COR-L47 (cell line): ENCODE measurements at regions not wholly inside any gene's neighbourhood (a gene's known extent, or its start where the extent isn't known, plus 50 kb on each side); places are given as distances from the start of the nearest gene placed in this dataset.
"Not testable (repeated sequence)": the region's sequence is repeated elsewhere in the genome, so short reads cannot be mapped to it uniquely, and the experiment has no call there.

Source experiments
- DNase-seq: peaks from one replicate; lab custom pipeline; 2025; lab: John Stamatoyannopoulos, UW

DNA sequence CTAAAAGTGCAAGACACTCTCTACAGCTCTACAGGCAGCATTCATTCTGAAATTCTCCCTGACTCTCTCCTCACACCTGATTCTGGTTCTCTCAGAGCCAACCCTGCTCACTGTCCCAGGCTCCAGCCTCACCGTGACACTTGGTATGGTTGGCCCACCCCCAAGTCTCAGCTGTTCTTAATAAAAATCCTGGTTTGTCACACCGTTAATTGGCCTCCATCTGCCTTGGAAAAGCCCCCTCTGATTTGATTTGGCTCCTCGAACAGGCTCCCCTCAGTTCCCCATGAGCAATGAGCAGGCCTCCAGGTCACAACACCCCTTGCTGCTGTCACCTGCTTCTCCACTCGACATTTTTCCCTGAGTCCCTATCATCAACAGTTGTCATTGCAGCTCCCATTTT is 507.3 kb upstream of the AUTS2 start:
- DNase-seq: no peak

DNA sequence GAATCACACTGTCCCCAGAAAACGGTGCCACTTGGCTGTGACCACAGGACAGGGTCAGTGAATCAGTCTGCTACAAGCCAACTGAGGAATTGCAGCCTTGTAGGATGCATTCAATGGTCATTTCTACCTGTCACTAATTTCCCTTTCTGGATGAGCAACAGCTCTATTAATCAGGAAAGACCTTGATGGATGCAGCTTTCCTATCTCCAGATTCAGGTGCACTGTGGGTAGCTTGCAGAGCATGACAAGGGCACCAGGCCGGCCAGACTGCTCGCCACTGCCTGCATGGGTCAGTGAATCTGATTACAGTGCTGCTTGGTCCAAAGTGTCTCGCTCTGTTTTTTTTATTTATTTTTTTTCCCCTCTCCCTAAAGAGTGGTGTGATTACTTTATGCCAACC is 506.8 kb upstream of the AUTS2 start:
- DNase-seq: no peak

DNA sequence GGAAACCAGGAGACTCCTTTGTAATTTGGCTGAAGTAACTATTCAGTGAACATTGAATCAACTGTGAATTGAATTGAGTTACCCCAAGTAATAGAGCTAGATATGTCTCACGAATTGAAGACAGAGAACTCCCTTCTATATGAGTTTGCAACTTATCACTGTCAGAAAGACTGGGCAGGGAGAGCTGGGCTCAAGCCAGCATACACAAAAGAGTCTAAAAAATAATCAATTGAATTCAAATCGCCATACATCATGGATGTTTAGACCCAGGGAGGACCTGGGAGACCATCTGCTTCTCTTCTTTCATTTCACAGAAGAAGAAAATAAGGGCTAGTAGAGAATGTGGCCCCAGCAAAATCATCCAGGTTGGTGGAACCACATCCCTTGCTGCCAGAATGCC is 503.1 kb upstream of the AUTS2 start:
- no peak for DNase-seq

DNA sequence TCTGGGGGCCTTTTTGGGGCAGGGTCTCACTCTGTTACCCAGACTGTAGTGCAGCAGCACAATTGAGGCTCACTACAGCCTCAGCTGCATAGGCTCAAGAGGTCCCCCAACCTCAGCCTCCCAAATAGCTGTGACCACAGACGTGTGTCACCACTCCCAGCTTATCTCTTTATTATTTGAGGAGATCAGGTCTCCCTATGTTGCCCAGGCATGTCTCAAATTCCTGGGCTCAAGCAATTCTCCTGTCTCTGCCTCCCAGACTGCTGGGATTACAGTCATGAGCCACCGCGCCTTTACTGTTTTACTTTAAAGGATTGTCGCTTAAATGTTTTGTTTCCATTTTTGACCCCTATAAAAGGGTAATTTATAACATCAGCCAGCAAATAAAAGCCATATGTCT is 502.6 kb upstream of the AUTS2 start:
- no peak for DNase-seq

DNA sequence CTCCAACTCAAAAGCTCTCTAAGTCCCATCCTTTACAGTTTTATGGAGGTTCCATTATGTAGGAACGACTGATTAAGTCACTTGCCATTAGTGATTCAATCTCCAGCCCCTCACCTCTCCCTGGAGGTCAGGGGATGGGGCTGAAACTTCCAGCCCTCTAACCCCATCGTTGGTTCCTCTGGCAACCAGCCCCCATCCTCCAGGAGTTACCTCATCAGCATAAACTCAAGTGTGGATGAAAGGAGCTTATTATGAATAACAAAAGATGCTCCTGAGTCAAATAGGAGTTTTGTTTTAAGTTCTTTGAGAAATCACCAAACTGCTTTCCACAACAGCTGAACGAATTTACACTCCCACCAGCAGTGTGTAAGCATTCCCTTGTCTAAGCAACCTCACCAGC is 494.3 kb upstream of the AUTS2 start:
- no peak for DNase-seq

DNA sequence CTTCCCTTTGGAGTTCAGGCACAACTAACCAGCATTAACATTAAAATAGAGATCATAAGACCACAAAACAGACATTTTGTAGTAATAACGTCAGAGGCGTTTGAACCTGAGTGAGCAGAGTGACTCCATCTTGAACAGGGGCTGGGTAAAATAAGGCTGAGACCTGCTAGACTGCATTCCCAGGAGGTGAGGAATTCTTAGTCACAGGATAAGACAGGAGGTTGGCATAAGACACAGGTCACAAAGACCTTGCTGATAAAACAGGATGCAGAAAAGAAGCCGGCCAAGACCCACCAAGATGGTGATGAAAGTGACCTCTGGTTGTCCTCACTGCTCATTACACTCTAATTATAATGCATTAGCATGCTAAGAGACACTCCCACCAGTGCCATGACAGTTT is 493.2 kb upstream of the AUTS2 start:
- no peak for DNase-seq

DNA sequence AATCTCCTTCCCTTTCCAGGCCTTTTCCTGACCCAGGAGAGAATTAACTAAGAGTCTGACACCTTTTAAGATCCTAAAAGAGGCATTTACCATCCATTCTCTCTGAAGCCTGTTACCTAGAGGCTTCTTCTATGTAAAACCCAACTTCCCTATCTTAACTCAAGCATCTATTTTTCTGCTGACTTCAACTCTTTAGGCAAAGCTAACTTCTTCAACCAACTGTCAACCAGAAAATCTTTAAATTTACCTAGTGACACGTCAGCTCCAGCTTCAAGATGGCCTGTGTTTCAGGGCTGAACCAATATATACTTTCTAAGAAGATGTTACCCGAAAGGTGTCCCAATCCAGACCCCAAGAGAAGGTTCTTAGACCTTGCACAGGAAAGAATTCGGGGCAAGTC is 492.3 kb upstream of the AUTS2 start:
- no peak for DNase-seq

DNA sequence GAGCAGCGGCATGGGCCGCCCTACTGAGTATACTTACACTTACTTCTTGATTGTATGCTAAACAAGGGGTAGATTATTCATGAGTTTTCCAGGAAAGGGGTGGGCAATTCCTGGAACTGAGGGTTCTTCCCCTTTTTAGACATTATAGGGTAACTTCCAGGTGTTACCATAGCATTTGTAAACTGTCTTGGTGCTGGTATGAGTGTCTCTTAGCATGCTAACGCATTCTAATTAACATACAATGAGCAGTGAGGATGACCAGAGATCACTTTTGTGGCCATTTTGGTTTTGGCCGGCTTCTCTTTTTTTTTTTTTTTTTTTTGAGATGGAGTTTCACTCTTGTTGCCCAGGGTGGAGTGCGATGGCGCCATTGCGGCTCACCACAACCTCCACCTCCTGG is 491.8 kb upstream of the AUTS2 start:
- DNase-seq: not testable (repeated sequence)

DNA sequence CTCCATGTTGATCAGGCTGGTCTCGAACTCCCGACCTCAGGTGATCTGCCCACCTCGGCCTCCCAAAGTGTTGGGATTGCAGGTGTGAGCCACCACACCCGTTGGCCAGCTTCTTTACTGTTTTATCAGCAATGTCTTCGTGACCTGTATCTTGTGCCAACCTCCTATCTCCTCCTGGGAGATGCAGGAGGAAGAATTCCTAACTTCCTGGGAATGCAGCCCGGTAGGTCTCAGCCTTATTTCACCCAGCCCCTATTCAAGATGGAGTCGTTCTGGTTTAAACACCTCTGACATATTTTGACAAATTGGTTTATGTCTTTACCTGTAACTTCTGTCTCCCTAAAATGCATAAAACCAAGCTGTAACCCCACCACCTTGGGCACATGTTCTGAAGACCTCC is 491.3 kb upstream of the AUTS2 start:
- DNase-seq: not testable (repeated sequence)

DNA sequence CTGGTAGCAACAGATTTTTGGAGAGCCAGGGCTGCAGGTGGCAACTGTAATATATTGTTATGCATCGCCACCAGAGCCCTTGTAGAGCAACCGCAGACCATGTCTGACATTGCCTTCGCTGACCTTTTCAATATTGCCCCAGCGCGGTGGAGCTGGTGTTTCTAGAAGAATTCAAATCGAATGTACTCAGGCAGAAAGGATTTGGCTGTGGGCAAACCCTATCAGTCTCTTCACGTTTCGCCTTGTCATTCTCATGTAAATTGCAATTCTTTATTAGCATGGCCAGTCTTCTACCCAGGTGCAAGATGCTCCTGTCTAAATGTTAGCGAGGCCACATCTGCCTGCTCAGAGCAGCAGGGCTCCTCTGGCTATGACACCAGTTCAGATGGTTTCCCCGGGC is 490.2 kb upstream of the AUTS2 start:
- no peak for DNase-seq

DNA sequence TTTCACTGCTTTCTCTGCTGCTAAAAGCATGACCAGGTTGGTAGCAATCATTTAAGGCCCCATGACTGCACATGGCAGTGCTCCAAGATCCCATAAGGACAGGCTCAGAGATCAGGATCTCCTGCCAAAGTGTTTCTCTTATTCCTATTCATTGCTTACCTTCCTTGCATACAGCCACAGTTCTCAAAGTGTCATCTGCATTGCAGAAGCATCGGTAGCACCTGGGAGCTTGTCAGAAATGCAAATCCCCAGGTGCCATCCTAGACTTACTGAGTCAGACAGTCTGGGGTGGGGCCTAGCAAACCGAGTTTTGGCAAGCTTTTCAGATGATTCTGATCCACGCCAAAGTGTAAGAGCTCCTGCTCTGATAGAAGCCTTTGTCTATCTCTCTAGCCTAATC is 489.0 kb upstream of the AUTS2 start:
- DNase-seq: no peak

DNA sequence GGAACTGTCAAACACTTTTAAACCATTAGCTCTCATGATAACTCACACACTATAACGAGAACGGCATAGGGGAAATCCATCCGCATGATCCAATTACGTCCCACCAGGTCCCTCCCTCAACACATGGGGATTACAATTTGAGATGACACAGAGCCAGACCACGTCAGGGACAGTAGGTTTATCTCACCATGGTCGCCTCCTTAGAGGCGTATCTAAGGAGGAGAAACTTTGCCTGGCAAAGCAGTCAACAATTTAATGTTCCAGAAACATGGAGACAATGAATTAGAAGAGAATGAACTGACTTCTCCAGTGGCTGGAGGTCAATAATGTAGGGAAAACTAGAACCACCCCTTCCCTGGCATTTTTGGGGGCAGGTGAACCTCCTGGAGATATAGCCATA is 488.4 kb upstream of the AUTS2 start:
- DNase-seq: no peak

DNA sequence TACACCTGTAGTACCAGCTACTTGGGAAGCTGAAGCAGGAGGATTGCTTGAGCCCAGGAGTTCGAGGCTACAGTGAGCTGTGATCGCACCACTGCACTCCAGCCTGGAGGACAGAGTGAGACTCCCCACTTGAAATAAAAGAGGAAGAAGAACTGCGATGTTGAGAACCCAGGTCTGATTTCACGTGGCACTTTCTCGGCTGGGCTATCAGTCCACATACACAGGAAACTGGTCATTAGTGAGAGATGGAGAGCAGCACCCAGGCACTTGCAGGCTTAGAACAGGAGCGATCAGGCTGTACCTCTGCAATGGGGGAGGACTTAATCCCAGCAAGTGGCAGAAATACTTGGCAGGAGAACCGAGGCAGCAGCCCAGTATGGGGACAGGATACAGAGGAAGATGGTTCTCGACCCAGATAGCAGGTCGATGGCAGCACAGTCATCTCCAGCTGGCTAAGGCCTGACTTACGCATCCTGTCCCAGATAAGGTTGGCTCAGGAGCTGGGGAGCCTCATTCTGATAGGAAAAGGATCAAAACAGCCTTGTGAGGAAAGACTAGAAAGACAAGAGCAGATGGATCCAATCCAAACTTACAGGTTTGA is 487.7 kb upstream of the AUTS2 start:
- no peak for DNase-seq

DNA sequence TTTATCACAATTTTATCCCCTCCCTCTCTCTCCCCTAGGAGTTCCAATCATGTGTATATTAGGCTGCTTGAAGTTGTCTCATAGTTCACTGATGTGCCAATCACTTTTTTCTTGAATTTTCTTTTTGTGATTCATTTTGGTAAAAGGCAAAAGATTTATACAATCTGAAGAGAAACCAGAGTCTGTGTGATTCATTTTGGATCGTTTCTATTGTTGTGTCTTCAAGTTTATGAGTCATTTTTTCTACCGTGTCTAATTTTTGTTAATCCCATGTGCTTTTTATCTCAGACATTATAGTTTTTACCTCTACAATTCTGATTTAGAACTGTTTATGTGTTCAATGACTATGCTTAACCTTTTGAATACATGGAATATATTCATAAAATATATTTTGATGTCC is 483.9 kb upstream of the AUTS2 start:
- DNase-seq: no peak

DNA sequence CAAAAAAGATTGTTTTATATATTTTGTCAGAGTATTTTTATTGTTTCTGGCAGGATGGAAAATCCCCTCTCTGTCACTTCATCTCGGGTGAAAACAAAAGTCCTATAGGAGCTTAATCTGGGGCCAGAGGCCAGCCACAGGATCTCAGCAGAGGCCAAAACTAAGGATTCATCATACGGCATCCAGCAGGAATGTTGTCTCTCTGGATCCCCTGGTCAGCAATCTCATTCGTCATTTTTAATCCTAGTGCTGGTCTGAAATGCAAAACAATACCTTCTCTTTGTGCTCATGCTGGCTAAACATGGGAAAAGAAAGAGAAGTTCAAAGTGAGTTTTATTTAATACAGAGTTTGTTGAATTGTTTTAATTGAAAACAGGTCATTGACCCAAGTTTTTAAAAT is 482.5 kb upstream of the AUTS2 start:
- DNase-seq: no peak

DNA sequence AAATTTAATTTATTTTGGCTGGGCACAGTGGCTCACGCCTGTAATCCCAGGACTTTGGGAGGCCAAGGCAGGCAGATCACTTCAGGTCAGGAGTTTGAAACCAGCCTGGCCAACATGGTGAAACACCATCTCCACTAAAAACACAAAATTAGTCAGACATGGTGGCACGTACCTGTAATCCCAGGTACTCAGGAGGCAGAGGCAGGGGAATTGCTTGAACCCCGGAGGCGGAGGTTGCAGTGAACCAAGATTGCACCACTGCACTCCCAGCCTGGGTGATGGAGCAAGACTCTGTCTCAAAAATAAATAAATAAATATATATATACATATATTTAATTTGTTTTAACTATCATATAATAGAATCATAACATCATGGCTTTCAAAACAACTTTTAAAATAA is 482.1 kb upstream of the AUTS2 start:
- DNase-seq: not testable (repeated sequence)

DNA sequence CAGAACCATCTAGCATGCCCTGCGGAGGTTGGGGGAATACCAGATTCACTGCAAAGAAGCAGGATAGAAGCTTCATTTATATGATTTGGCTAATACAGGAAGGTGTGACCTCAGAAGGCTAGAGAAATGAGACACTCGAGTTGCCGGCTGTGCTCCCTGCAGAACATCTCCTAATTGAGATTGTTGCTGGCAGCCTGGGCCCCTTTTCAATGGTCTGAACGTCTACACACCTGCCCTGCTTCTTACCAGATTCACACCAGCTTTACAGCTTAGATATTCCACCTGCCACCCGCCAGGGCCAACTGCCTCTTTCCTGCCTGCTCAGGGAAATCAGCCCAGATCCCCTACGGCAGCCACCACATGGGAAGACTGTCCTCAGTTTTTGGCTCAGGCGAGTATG is 475.3 kb upstream of the AUTS2 start:
- DNase-seq: no peak

DNA sequence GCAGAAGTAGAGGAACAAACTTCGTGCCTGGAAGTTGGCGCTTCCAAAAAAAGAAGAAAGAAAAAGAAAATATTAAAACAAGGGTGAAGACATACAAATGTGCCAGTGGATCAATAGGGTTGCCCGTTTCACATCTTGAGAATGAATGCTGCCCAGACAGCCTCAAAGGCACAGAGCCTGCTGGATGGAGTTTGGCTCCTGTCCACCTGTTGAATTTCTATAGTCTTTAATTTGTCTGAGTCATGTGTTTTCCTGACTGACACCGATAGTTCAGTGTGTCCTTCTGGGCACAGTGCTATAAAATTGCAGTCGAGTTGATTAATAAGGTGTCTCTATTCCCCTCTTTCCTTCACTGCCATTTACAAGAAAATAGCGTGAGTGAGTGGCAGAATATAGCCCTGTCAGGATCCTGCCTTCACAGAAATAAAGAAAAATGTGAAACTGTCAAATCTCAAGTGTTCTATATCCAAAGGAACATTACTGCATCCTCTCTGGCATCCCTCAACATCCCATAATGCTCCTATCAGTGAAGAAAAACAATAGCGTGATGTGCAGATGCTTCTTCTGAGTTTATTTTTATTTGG is 471.3 kb upstream of the AUTS2 start:
- no peak for DNase-seq

DNA sequence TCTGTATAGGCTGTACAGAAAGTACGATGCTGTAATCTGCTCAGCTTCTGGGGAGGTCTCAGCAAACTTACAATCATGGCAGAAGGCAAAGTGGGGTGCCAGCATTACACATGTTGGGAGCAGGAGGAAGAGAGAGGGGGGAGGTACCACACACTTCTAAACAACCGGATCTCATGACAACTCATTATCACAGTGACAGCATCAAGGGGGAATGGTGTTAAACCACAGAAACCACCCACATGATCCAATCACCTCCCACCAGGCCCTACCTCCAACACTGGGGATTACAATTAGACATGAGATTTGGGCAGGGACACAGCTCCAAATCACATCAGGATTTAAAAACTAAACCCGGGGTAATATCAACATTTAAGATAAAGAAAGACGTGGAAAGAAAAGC is 468.8 kb upstream of the AUTS2 start:
- DNase-seq: no peak

DNA sequence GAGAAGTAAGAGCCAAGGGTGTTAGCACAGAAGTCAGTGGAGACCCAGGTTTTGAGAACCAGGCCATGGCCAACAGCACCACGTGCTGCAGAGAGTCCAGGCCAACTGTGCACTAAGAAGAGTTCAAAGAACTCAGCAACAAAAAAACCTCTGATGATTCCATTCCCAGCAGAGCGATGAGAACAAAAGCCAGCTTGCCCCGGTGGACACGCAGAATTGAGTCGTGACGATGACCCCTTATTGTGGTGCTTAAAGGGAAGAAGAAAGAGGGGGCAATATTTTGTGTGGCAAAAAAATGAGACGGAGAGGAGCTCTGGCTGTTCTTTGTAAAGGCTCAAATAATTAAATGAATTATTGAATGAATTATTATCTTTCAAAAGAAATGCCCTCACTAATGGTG is 468.3 kb upstream of the AUTS2 start:
- no peak for DNase-seq

DNA sequence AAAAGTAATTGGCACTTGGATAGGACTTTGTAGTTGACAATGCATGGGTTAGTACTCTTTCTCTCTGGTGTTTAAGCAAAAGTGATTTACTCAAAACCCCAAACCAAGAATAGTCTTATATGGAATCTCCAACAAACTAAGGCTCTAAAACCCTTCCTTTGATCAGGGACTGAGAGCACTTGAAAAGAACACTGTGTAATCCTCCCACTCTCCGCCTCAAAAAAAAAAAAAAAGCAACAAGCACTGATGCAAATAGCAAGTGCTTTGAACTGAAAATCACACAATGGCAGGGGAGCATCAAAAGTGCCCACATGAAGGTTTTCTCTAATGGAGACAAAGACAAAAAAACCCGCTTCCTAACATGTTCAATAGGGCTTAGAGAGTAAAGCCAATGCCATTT is 467.9 kb upstream of the AUTS2 start:
- no peak for DNase-seq

DNA sequence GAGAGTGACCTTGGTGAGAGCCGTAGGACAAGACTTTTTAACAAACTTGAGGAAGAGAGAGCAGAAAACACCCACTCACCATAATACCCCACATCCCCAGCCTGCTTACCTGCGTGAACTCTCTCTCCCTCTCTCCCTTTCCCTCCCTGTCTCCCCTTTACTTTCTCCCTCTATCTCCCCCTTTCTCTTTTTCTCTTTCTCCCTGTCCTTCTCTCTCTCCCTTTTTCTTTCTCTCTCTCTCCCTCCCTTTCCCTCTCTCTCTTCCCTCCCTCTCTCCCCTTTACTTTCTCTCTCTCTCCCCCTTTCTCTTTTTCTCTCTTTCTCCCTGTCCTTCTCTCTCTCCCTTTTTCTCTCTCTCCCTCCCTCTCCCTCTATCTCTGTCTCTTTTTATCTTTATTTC is 464.0 kb upstream of the AUTS2 start:
- no peak for DNase-seq

DNA sequence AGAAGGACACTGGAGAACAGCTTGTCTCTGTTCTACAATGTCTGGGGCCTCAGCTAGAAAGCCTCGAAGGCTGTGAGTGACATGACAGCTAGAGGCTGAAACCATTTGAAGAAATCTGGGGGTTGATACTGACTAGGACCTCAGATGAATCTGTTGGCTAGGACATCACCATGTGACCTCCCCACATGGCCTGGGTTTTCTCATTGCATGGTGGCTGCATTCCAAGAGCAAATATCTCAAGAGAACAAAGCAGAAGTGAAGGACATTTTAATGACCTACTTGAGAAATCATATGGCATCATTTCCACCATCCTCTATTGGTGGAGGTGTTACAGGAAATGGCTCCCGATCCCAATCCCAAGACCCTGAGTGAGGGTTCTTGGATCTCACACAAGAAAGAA is 450.6 kb upstream of the AUTS2 start:
- DNase-seq: no peak
